HCT116 (cell line): ENCODE measurements at regions not wholly inside any gene's neighbourhood (a gene's known extent, or its start where the extent isn't known, plus 50 kb on each side); places are given as distances from the start of the nearest gene placed in this dataset.

ENCODE experiments used
- ATAC-seq: fragments of 200-7000 bp; cut with Tn5 transposase; 2 replicates; pipeline ENCODE4 v1.9.1; 2020; ENCODE audit warnings: mild to moderate bottlenecking, moderate library complexity
- BruUV-seq: library from RNA; stranded (reverse); fragments of 400-500 nt; replicated peaks from 2 replicates; lab custom pipeline; 2021; lab: Mats Ljungman, UMichigan
- CTCF ChIA-PET: fragments of 300-600 bp; sonication (Branson Sonifier 250); formaldehyde crosslinking; loops from one replicate; lab custom pipeline; 2021; ENCODE audit warnings: antibody characterized with exemption; lab: Charles Lee
- POLR2A ChIA-PET: fragments of 300-600, 350-600 bp; sonication (Branson Sonifier 250); formaldehyde crosslinking; loops from one replicate; lab custom pipeline; 2021; ENCODE audit warnings: antibody characterized with exemption; lab: Charles Lee
- RAD21 ChIA-PET, 2 experiments: fragments of 300-600 bp; sonication (Branson Sonifier 250); formaldehyde crosslinking; loops; one replicate each; lab custom pipeline; 2023; ENCODE audit warnings: low total read pairs in 2 of 2; ENCODE audit not compliant: uncharacterized antibody in 2 of 2, unreplicated experiment in 2 of 2, low non-redundant PET in 1 of 2; lab: Charles Lee
- DNase-seq: peaks from one replicate; pipeline ENCODE4 v3.0.0-alpha.2; 2010; ENCODE audit warnings: low read depth, low spot score
- H2AFZ ChIP-seq: fragments of 200-600 bp; shearing (Covaris generic), sonication (generic); 2 replicates; pipeline ENCODE4 v1.6.1; 2017; ENCODE audit warnings: low read depth, mixed run types, mixed read lengths, antibody characterized with exemption, low read length; ENCODE audit not compliant: poor library complexity, severe bottlenecking
- H3K27ac ChIP-seq: 2 replicates; pipeline ENCODE4 v1.5.1; 2012; ENCODE audit warnings: low read depth, low read length
- H3K27me3 ChIP-seq: fragments of 200-600 bp; sonication (generic); 2 replicates; pipeline ENCODE4 v1.6.1; 2016; ENCODE audit warnings: mixed run types, low read length, mixed read lengths; ENCODE audit not compliant: insufficient read depth
- H3K36me3 ChIP-seq, 2 experiments: fragments of 200-500 bp in 1 of 2; fragments of 200-600 bp in 1 of 2; sonication (Bioruptor generic) in 1 of 2; sonication (generic) in 1 of 2; 2 replicates each; pipeline versions ENCODE4 v1.5.1 to v1.6.1; 2014 to 2016; ENCODE audit warnings: low read length in 2 of 2, inconsistent platforms in 1 of 2, mixed read lengths in 1 of 2, mixed run types in 1 of 2; ENCODE audit not compliant: insufficient read depth in 2 of 2, control insufficient read depth in 1 of 2
- H3K4me1 ChIP-seq, 2 experiments: fragments of 200-600 bp in 1 of 2; sonication (generic) in 1 of 2; 2 replicates each; pipeline versions ENCODE4 v1.5.1 to v1.6.1; 2012 to 2017; ENCODE audit warnings: low read length in 2 of 2, inconsistent platforms in 1 of 2, mild to moderate bottlenecking in 1 of 2, mixed read lengths in 1 of 2, mixed run types in 1 of 2, moderate library complexity in 1 of 2; ENCODE audit not compliant: insufficient read depth in 2 of 2, control insufficient read depth in 1 of 2
- H3K4me2 ChIP-seq: fragments of 200-600 bp; sonication (generic); 2 replicates; pipeline ENCODE4 v1.6.1; 2017; ENCODE audit warnings: mixed run types, low read length, mixed read lengths
- H3K4me3 ChIP-seq, 2 experiments: fragments of 200-600 bp in 1 of 2; sonication (generic) in 1 of 2; replicated peaks in 1 of 2; 2 replicates each; pipeline ENCODE4 v1.5.1; 2011 to 2016; ENCODE audit warnings: low read length in 2 of 2, control low read depth in 1 of 2, low read depth in 1 of 2, mild to moderate bottlenecking in 1 of 2, mixed read lengths in 1 of 2, mixed run types in 1 of 2
- H3K79me2 ChIP-seq: fragments of 200-600 bp; sonication (generic); 2 replicates; pipeline ENCODE4 v1.6.1; 2017; ENCODE audit warnings: mild to moderate bottlenecking, mixed run types, low read length, moderate library complexity, mixed read lengths; ENCODE audit not compliant: insufficient read depth
- H3K9ac ChIP-seq: fragments of 200-600 bp; sonication (generic); 2 replicates; pipeline ENCODE4 v1.6.1; 2016; ENCODE audit warnings: low read length, mixed read lengths
- H3K9me2 ChIP-seq: fragments of 200-600 bp; sonication (generic), shearing (Covaris generic); 2 replicates; pipeline ENCODE4 v1.6.1; 2017; ENCODE audit warnings: mixed run types, mild to moderate bottlenecking, moderate library complexity; ENCODE audit not compliant: insufficient read depth
- H3K9me3 ChIP-seq, 2 experiments: fragments of 200-500 bp in 1 of 2; fragments of 200-600 bp in 1 of 2; sonication (Bioruptor generic) in 1 of 2; sonication (generic) in 1 of 2; 2 replicates each; pipeline ENCODE4 v1.6.1; 2014 to 2017; ENCODE audit warnings: low read length in 2 of 2, mixed read lengths in 2 of 2, inconsistent platforms in 1 of 2, low read depth in 1 of 2, mild to moderate bottlenecking in 1 of 2, mixed run types in 1 of 2, moderate library complexity in 1 of 2; ENCODE audit not compliant: control insufficient read depth in 1 of 2, insufficient read depth in 1 of 2
- H4K20me1 ChIP-seq: fragments of 200-600 bp; sonication (generic), shearing (Covaris generic); 2 replicates; pipeline ENCODE4 v1.6.1; 2017; ENCODE audit warnings: mixed run types, mild to moderate bottlenecking, moderate library complexity; ENCODE audit not compliant: insufficient read depth
- CBX3 ChIP-seq: IDR thresholded peaks from 2 replicates; pipeline ENCODE4 v1.6.1; 2012; ENCODE audit warnings: low read depth
- CEBPB ChIP-seq: IDR thresholded peaks from 2 replicates; pipeline ENCODE4 v1.6.1; 2012; ENCODE audit warnings: low read depth
- ELF1 ChIP-seq: IDR thresholded peaks from 2 replicates; pipeline ENCODE4 v1.6.1; 2012; ENCODE audit warnings: low read depth, borderline replicate concordance
- EZH2 ChIP-seq: fragments of 200-600 bp; sonication (generic); IDR thresholded peaks from 2 replicates; pipeline ENCODE4 v1.6.1; 2017; ENCODE audit warnings: antibody characterized with exemption, mixed run types
- EZH2phosphoT487 ChIP-seq: fragments of 200-600 bp; IDR thresholded peaks from 2 replicates; pipeline ENCODE4 v1.6.1; 2018; ENCODE audit warnings: antibody characterized with exemption, borderline replicate concordance
- POLR2A ChIP-seq: IDR thresholded peaks from 2 replicates; pipeline ENCODE4 v1.7.0; 2011; ENCODE audit warnings: borderline replicate concordance; ENCODE audit not compliant: insufficient read depth, insufficient read length; ENCODE audit errors: extremely low read depth
- POLR2AphosphoS5 ChIP-seq: IDR thresholded peaks from 2 replicates; pipeline ENCODE4 v1.6.1; 2011; ENCODE audit warnings: mild to moderate bottlenecking, low read depth, low read length, moderate library complexity
- RAD21 ChIP-seq: IDR thresholded peaks from 2 replicates; pipeline ENCODE4 v1.6.1; 2012; ENCODE audit warnings: low read depth, mild to moderate bottlenecking
- SIN3A ChIP-seq: IDR thresholded peaks from 2 replicates; pipeline ENCODE4 v1.6.1; 2012; ENCODE audit warnings: low read depth
- SRF ChIP-seq: IDR thresholded peaks from 2 replicates; pipeline ENCODE4 v1.6.1; 2012; ENCODE audit warnings: low read depth
- TCF7L2 ChIP-seq: IDR thresholded peaks from 2 replicates; pipeline ENCODE4 v1.7.0; 2011; ENCODE audit warnings: borderline replicate concordance, inconsistent platforms; ENCODE audit not compliant: insufficient read depth, insufficient read length; ENCODE audit errors: extremely low read depth
- ZNF274 ChIP-seq: fragments of 200-500 bp; sonication (Bioruptor generic); IDR thresholded peaks from 2 replicates; pipeline ENCODE4 v1.6.1; 2014; ENCODE audit warnings: mild to moderate bottlenecking, low read depth, low read length, inconsistent platforms
- intact Hi-C: fragments of 100-400 bp; cut with micrococcal nuclease; formaldehyde crosslinking; loops from 2 replicates; pipeline ENCODE4 v1.10.0; 2022
- TF ChIP-seq, protein P1 (sequence below): IDR thresholded peaks from 2 replicates; pipeline ENCODE4 v1.6.1; 2012
- TF ChIP-seq, protein P2 (sequence below): IDR thresholded peaks from 2 replicates; pipeline ENCODE4 v1.6.1; 2012; ENCODE audit warnings: low read depth
- TF ChIP-seq, protein P3 (sequence below), 3 experiments: fragments of 200-600 bp in 1 of 3; sonication (generic) in 1 of 3; IDR thresholded peaks in 2 of 3; conservative IDR thresholded peaks in 1 of 3; 2 replicates each; pipeline ENCODE4 v1.5.1; 2012 to 2017; ENCODE audit warnings: low read depth in 2 of 3, low read length in 2 of 3, antibody characterized with exemption in 1 of 3, borderline replicate concordance in 1 of 3, control low read depth in 1 of 3, mild to moderate bottlenecking in 1 of 3, mixed read lengths in 1 of 3, mixed run types in 1 of 3, moderate library complexity in 1 of 3; ENCODE audit not compliant: insufficient read depth in 1 of 3
- TF ChIP-seq, protein P4 (sequence below): IDR thresholded peaks from 2 replicates; pipeline ENCODE4 v1.6.1; 2011; ENCODE audit warnings: mild to moderate bottlenecking, low read length, moderate library complexity; ENCODE audit not compliant: insufficient replicate concordance; ENCODE audit errors: extremely low read depth

DNA sequence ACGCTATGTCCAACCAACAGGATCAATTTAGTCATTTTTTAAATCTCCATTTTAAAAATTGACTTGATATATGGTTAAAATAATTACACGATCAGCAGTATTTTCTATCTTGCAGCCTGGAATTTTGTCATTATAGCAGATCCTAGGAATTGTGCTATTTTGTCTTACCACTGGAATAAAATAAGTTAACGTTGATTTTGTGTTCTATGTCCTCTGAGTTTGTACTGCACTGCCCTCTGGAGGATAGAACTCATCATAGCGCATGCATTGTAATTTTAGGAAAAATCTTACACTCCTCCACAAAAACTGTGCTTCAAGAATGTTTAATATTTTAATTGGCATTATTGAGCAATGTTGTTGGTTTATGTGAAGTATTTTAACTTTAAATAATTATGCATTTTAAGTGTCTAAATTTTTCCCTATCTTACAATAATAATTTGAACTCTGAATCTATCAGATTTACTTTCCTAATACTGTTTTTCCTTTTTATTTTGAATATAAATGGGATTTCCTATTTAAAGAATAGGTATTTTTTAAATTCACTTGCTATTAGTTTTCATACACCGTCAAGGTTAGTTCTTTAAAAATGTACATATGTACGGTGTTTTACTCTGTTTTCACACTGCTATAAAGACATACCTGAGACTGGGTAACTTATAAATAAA is 220.1 kb downstream of the PPP1R3A start:
- DNase-seq (peak; percentile 23), ATAC-seq (0 out of 2 replicates have a peak, but pooled peaks have one; percentile 57)
- CTCF ChIA-PET = interaction anchor here (1.0 to 1.7 kb wide), 2 partner anchors 12 to 539 kb away, joined by 4 to 6 read pairs; no protein-coding TSS in a partner anchor
- BruUV-seq = no TSS peak
- Histone ChIP-seq H2AFZ (peak overlapping the region; percentile 10), H3K27ac (no peak overlapping the region), H3K9ac (no peak overlapping the region), H3K4me2 (no peak overlapping the region), H3K27me3 (no peaks in the 10 kb centered on the region), H3K36me3 (no peaks in the 10 kb centered on the region), H4K20me1 (no peaks in the 10 kb centered on the region), H3K79me2 (no peaks in the 10 kb centered on the region), H3K9me3 (no peaks in the 10 kb centered on the region), H3K9me2 (0 out of 2 replicates have a peak, but pooled peaks cover 5% of the 10 kb centered on the region), H3K4me3 (no peak overlapping the region), H3K4me1 (no peaks in the 10 kb centered on the region)
- RAD21 ChIA-PET = no interaction called here
- intact Hi-C loops = loop anchor here (1.0 to 10.0 kb wide), 6 partner anchors 56 to 1956 kb away; no protein-coding TSS in a partner anchor
- TF ChIP-seq EZH2 (no peak), CEBPB (no peak), POLR2AphosphoS5 (no peak), ELF1 (no peak), RAD21 (peak; percentile 73), SRF (no peak), POLR2A (no peak), CBX3 (no peak), TCF7L2 (no peak), EZH2phosphoT487 (no peak), ZNF274 (no peak), SIN3A (no peak)
- TF ChIP-seq, protein P1, sequence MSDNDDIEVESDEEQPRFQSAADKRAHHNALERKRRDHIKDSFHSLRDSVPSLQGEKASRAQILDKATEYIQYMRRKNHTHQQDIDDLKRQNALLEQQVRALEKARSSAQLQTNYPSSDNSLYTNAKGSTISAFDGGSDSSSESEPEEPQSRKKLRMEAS = no peak
- TF ChIP-seq, protein P2, sequence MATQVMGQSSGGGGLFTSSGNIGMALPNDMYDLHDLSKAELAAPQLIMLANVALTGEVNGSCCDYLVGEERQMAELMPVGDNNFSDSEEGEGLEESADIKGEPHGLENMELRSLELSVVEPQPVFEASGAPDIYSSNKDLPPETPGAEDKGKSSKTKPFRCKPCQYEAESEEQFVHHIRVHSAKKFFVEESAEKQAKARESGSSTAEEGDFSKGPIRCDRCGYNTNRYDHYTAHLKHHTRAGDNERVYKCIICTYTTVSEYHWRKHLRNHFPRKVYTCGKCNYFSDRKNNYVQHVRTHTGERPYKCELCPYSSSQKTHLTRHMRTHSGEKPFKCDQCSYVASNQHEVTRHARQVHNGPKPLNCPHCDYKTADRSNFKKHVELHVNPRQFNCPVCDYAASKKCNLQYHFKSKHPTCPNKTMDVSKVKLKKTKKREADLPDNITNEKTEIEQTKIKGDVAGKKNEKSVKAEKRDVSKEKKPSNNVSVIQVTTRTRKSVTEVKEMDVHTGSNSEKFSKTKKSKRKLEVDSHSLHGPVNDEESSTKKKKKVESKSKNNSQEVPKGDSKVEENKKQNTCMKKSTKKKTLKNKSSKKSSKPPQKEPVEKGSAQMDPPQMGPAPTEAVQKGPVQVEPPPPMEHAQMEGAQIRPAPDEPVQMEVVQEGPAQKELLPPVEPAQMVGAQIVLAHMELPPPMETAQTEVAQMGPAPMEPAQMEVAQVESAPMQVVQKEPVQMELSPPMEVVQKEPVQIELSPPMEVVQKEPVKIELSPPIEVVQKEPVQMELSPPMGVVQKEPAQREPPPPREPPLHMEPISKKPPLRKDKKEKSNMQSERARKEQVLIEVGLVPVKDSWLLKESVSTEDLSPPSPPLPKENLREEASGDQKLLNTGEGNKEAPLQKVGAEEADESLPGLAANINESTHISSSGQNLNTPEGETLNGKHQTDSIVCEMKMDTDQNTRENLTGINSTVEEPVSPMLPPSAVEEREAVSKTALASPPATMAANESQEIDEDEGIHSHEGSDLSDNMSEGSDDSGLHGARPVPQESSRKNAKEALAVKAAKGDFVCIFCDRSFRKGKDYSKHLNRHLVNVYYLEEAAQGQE = no peak
- TF ChIP-seq, protein P3, sequence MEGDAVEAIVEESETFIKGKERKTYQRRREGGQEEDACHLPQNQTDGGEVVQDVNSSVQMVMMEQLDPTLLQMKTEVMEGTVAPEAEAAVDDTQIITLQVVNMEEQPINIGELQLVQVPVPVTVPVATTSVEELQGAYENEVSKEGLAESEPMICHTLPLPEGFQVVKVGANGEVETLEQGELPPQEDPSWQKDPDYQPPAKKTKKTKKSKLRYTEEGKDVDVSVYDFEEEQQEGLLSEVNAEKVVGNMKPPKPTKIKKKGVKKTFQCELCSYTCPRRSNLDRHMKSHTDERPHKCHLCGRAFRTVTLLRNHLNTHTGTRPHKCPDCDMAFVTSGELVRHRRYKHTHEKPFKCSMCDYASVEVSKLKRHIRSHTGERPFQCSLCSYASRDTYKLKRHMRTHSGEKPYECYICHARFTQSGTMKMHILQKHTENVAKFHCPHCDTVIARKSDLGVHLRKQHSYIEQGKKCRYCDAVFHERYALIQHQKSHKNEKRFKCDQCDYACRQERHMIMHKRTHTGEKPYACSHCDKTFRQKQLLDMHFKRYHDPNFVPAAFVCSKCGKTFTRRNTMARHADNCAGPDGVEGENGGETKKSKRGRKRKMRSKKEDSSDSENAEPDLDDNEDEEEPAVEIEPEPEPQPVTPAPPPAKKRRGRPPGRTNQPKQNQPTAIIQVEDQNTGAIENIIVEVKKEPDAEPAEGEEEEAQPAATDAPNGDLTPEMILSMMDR (IDR thresholded peaks at IDR 0.05 in 2 of 3, conservative IDR thresholded peaks at IDR 0.05 in 1 of 3; ENCODE audit: borderline replicate concordance in 1 of 3, insufficient read depth in 1 of 3, low read depth in 2 of 3, low read length in 2 of 3) = peak; percentile 47 to 83 (median 74); a peak in 5 of 6 replicates
- TF ChIP-seq, protein P4, sequence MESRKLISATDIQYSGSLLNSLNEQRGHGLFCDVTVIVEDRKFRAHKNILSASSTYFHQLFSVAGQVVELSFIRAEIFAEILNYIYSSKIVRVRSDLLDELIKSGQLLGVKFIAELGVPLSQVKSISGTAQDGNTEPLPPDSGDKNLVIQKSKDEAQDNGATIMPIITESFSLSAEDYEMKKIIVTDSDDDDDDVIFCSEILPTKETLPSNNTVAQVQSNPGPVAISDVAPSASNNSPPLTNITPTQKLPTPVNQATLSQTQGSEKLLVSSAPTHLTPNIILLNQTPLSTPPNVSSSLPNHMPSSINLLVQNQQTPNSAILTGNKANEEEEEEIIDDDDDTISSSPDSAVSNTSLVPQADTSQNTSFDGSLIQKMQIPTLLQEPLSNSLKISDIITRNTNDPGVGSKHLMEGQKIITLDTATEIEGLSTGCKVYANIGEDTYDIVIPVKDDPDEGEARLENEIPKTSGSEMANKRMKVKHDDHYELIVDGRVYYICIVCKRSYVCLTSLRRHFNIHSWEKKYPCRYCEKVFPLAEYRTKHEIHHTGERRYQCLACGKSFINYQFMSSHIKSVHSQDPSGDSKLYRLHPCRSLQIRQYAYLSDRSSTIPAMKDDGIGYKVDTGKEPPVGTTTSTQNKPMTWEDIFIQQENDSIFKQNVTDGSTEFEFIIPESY = no peak
- POLR2A ChIA-PET = no interaction called here
